GM18499 (cell line): ENCODE measurements at regions not wholly inside any gene's neighbourhood (a gene's known extent, or its start where the extent isn't known, plus 50 kb on each side); places are given as distances from the start of the nearest gene placed in this dataset.

Experiments used
- ATAC-seq: cut with Tn5 transposase; IDR thresholded peaks from one replicate; pipeline ENCODE4 v1.9.1; 2021; ENCODE audit warnings: moderate number of reproducible peaks; ENCODE audit not compliant: insufficient read depth, unreplicated experiment

GRCh38 chr14:66046035-66046434, 440.1 kb upstream of the CCDC196 start:
- ATAC-seq = no peak

DNA sequence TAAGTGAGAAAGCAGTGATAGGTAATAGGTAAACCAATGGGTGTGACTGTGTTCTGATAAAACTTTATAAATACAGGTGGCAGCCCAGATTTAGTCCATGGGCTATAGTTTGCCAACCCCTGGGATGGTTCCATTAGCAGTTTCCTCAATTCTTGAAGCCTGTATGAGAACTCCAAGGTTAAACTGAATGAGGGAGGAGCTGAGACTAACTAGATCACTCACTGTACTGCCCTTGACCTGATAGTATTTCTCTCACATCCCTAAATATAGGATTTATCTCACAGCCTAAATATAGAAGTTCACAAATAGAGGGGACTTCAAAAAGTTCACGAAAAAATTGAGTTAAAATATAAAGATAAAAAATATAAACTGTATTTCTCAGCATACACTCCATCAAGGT, 439.6 kb upstream of the CCDC196 start:
- ATAC-seq = no peak

DNA sequence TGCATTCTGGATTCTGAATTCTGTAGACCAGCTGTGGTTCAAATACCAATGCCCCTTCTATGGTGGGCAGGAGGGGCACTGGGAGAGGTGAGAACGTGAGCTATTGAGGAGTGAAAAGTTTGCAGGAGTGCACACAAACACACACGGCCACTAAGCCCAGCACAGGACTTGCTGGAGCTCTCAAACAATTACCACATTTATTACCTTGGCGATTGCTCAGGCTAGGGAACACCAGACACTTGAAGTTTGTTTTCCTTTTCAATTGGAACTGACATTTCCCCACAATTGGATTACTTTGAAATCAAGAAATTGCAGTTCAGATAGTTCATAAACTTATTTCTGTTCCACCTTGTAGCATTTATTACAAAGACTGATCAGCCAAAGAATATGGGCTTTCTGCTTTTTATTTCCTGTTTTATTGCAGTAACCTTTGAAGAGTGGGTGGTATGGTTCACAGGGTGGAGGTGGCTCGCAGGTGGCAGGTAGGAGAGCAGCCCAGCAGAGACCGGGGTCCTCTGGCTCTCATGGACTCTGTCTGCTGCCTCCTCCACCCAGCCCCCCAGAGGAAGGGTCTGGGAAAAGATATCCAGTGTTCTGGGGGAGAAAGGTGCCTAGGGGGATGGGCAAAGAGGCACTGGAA, 429.8 kb upstream of the CCDC196 start:
- no peak for ATAC-seq

DNA sequence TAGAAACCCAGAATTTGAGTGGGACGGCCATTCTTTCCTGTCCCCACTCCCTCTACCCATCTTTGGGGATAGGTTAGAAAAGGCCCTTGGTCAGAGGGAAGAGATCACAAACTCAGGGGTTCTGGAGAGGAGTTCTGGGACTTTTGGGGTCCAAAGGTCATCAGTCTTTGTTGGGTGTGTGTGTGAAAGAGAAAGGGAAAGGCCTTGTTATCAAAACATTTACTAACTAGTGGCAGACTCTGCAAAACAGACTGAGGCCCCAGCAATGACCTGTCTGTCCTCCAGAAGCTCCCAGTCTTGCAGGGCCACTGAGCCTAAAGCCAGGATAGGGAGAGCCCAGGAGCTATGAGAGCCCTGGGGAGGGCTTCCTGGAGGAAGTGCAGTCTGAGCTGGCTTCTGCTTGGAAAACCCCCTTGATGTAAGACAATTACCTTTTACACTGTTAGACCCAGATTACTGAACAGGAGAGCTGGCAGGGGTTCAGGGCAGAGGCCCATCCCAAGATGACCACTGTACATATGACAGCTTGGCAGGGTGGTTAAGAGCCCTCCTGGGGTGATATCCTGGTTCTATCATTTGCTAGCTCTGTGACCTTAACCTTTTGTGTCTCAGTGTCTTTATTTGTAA, 429.1 kb upstream of the CCDC196 start:
- ATAC-seq = no peak

GRCh38 chr14:66065188-66065587, 421.0 kb upstream of the CCDC196 start:
- no peak for ATAC-seq

DNA sequence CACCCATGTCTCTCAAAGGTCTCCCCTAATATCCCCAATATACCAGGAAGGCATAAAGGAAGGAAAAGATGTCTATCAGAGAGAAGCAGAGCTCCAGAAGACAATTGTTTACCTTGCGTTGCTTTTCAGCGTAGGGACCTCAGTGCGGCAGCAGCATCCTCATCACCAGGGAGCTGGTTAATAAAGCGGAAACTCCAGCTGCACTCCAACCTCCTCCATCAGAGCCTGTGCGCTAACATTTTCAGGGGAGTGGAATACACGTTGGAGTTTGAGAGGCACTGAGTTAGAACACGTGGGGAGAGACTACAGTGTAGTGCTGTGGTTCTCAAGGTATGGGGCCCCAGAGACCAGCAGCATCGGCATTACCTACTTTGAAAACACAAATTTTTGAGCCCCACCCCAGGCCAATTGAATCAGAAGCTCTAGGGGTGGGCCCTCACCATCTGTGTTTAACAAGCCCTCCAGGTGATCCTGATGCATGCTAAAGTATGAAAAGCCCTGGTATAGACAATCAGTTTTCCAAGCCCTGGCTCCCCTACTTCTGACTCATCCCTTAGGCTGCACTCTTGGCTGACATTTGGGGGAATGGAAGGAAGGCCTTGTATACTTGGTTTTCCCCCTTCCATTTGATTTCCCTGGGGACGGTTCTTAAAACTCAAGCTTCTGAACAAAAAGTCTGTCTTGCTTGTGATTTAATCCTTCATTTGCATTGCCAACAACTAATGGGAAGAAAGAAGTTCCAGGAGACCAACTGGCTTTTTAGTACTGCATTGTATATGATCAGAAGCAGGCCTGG, 419.0 kb upstream of the CCDC196 start:
- ATAC-seq = no peak

DNA sequence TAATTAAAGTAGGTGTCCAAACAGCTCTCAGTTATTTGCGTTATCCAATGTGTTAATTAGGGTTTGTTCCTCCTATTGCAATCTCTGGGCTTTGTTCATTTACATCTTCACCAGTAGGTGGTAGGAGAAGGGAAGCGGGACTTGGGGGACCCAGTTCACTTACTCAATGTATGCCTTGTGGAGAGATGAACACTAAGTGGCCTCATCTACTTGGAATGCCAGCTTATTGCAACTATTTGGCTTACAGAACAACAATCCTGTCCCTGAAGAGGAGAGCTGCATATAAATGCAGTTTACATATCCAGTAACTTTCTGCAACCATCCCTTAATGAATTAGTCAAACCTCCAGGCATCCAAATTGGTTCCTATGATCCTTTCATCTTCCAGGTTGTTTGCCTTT, 417.1 kb upstream of the CCDC196 start:
- ATAC-seq = no peak

DNA sequence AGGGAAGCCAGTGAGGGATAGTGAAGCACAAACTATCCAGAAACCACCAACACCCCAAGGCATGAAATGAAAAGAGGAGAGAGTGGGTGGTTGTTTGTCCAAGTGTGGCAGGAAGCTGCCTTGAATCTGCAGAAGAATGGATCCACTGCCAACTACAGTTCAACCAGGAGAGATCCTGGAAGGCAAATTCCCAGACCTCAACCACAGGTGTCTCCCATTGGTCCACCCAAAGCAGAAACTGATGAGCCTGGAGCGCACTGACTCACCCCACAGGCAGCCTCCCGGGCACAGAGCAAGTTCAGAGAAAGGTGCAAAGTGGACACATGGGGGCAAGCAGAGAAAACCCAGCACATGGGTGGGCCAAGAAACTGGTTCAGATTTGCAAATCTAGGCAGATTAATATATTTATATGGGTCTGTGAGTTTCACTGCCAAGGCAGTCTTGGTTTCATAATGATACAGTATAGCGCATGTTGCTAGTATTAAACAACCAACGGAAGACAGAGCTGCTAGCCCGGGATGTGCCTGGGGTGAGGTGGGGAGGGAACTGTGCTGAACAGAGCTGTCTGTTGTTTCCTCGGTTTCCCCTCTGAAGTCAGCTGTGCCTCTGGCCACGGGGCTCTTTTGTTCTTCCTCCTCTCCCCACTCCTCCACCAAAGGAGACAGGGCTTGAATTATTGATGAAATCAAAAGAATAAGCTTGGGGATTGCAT, 416.2 kb upstream of the CCDC196 start:
- ATAC-seq = no peak

DNA sequence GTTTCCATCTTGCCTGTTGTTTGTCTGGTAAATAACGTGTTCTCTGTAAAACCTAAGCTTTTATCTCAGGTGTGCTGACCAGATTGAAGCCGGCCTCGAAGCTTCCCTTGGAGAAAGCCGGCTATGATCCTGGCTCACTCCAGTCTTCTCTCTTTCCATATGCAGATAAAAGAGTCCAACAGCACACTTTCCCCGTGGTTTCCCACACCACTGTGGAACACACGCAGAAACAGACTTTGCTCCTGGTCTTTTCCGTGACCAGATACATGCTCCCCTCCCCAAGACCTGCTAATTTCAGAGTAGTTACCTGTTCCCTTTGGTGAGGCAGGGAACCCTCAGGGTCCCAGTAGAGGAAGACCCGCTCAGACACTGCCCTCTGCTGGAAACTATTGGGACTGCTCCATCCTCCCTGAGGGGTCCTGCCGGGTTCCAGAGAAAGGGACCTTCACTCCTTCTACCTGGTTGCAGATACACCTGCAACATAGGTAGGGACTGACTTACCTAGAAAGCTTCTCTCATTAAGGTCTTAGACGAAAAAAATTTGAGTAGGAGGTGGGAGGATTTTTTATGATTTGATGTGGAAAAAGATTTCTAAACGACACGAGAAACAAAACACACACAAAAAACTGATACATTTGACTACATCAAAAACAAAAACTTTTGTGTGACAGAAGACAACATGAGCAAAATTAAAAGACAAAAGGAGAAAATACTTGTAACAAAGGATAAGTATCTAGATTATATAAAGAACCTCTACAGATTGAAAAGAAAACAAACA, 415.4 kb upstream of the CCDC196 start:
- no peak for ATAC-seq

DNA sequence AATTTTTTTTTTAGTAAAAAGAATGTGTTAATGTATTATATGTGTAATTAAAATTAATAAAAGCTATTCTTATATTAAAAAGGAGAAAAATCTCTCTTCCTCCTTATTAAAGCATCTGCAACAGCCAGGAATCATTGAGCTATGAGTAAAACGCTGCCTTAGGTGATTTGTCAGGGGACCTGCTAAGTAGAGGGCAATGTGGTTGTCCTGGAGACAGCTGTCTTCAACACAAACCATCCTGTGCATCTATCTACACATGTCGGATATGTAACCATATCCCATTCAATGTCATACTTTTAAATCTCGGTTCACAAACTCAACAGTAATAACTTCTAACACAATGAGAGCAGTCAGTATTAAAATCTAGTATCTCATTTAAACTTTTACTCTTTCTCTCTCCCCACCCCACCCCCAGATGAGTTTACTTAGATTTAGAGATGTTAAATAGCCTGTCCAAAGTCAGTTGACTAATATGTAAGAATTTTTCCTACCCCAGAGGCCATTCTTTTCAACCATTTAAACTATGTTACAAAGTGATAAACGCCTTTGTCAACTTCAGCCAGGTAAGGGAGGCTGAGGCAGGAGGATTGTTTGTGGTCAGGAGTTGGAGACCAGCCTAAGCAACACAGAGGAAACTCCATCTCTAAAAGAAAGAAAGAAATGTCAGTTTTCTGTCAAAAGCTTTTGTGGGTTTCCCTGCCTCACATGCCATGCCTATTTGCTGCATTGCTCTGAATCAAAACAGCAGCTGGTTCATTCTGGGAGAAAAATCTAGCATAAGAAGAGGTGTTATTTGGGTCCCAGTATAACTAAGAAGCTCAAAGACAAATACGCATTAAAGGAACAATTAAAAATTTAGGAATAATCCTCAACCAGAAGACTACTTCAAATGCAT, 413.7 kb upstream of the CCDC196 start:
- ATAC-seq = no peak

DNA sequence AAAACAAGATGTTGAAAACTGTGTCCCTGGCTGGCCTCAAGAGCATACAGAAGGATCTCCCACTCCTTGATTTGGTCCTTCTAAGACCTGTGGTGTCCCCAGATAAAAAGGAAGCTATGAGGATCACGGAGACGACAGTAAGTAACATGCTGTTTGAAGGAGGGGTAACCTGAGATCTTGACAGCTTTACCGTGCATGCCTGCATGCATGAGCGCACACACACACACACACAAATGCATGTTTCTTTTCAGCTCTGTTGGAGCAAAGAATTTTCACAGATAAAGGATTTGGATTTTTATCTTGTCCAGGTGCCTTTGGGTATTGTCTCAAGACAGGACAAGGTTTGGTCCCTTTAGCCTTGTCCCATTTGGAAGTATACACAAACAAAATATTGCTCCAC, 411.6 kb upstream of the CCDC196 start:
- ATAC-seq = no peak

DNA sequence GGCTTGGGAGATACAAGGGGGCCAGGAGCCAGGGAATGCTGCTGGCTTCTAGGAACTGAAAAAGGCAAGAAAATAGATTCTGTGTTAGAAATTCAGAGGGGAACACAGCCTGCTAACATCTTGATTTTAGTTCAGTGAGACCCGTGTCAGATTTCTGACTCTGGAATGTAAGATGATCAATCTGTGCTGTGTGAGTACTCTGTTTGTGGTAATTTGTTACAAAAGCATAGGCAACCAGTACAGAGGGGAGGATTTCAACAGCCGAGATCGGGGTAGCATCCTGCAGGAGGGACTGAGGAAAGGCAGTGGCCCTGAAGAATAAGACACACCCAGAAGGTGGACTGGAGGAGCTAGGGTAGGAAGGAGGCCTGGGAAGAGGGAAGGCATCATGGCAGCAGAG, 410.0 kb upstream of the CCDC196 start:
- no peak for ATAC-seq

DNA sequence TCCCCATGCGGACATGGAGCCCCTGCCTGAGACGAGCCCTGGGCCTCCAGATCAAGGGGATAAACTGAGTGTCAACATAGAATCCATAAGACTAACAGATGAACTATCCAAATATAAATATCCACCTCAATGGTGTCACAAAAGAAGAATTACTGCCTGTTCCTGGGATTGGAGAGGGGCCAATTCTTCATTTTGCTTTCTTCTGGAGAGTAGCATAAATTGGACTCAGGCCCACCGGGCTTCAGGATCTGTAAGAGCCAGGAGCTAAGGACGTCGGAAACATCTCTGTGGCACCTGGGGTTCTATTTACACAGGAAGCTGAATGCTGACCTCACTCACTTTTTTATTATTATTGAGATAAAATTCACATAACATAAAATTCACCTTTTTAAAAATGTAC, 408.2 kb upstream of the CCDC196 start:
- ATAC-seq = no peak

GRCh38 chr14:66081594-66082376, 404.4 kb upstream of the CCDC196 start:
- no peak for ATAC-seq

GRCh38 chr14:66085224-66085623, 400.9 kb upstream of the CCDC196 start:
- no peak for ATAC-seq

GRCh38 chr14:66085665-66086064, 400.5 kb upstream of the CCDC196 start:
- no peak for ATAC-seq

GRCh38 chr14:66087231-66087630, 398.9 kb upstream of the CCDC196 start:
- no peak for ATAC-seq

GRCh38 chr14:66088656-66089055, 397.5 kb upstream of the CCDC196 start:
- no peak for ATAC-seq

GRCh38 chr14:66092206-66092605, 394.0 kb upstream of the CCDC196 start:
- no peak for ATAC-seq
